Activated T-helper 17 cell treated with anti-CD3 and anti-CD28 coated beads, Interleukin-2, amount 50 U/mL, for 72 hours (primary cell): ENCODE measurements at regions not wholly inside any gene's neighbourhood (a gene's known extent, or its start where the extent isn't known, plus 50 kb on each side); places are given as distances from the start of the nearest gene placed in this dataset.
"Not testable (repeated sequence)": the region's sequence is repeated elsewhere in the genome, so short reads cannot be mapped to it uniquely, and the experiment has no call there.

Experiments
- ATAC-seq: fragments of 150-1000 bp; cut with Tn5 transposase; replicated peaks from 2 replicates; pipeline ENCODE4 v1.10.0; 2021; ENCODE audit warnings: mild to moderate bottlenecking, moderate library complexity
- H3K27ac Mint-ChIP-seq: one replicate; pipeline ENCODE4 v1.8.0; 2022; ENCODE audit warnings: mixed read lengths
- H3K27me3 Mint-ChIP-seq: one replicate; pipeline ENCODE4 v1.8.0; 2022; ENCODE audit warnings: mixed read lengths
- H3K36me3 Mint-ChIP-seq: one replicate; pipeline ENCODE4 v1.8.0; 2022; ENCODE audit warnings: low read depth, mild to moderate bottlenecking, mixed read lengths
- H3K4me1 Mint-ChIP-seq: one replicate; pipeline ENCODE4 v1.8.0; 2022; ENCODE audit warnings: mixed read lengths
- H3K4me3 Mint-ChIP-seq: one replicate; pipeline ENCODE4 v1.8.0; 2022; ENCODE audit warnings: mild to moderate bottlenecking, mixed read lengths
- H3K9me3 Mint-ChIP-seq: one replicate; pipeline ENCODE4 v1.8.0; 2022; ENCODE audit warnings: mixed read lengths

- Mint-ChIP-seq H3K27ac (no peak overlapping the region), H3K9me3 (peaks cover 10% of the 10 kb centered on the region), H3K4me3 (no peak overlapping the region), H3K27me3 (no peaks in the 10 kb centered on the region), H3K4me1 (no peaks in the 10 kb centered on the region), H3K36me3 (no peaks in the 10 kb centered on the region)
- ATAC-seq: no peak
These were observed 776.7 kb downstream of the CDH11 start for GRCh38 chr16:64345142-64345541.

GRCh38 chr16:64343820-64344443, 777.9 kb downstream of the CDH11 start:
- not testable (repeated sequence) for H3K36me3 Mint-ChIP-seq, H3K27me3 Mint-ChIP-seq

GRCh38 chr16:64343061-64343819, 778.6 kb downstream of the CDH11 start:
- H3K9me3 Mint-ChIP-seq: peaks cover 17% of the 10 kb centered on the region
- no peak overlapping the region for H3K4me3 Mint-ChIP-seq

More at GRCh38 chr16:64343820-64344443, 777.9 kb downstream of the CDH11 start:
- H3K4me1 Mint-ChIP-seq, H3K4me3 Mint-ChIP-seq, ATAC-seq, H3K27ac Mint-ChIP-seq: not testable (repeated sequence)
- peaks cover 13% of the 10 kb centered on the region for H3K9me3 Mint-ChIP-seq

GRCh38 chr16:64341336-64341735, 780.5 kb downstream of the CDH11 start:
- not testable (repeated sequence) for ATAC-seq, H3K27ac Mint-ChIP-seq
- H3K9me3 Mint-ChIP-seq: peaks cover 13% of the 10 kb centered on the region

More at GRCh38 chr16:64343061-64343819, 778.6 kb downstream of the CDH11 start:
- H3K27me3 Mint-ChIP-seq: no peaks in the 10 kb centered on the region
- no peak overlapping the region for H3K27ac Mint-ChIP-seq
- ATAC-seq: no peak
- H3K36me3 Mint-ChIP-seq: no peaks in the 10 kb centered on the region
- H3K4me1 Mint-ChIP-seq: no peaks in the 10 kb centered on the region

GRCh38 chr16:64339052-64339770, 782.7 kb downstream of the CDH11 start:
- Mint-ChIP-seq H3K9me3 (peaks cover 13% of the 10 kb centered on the region), H3K36me3 (no peaks in the 10 kb centered on the region), H3K27me3 (no peaks in the 10 kb centered on the region), H3K4me1 (no peaks in the 10 kb centered on the region), H3K27ac (no peak overlapping the region), H3K4me3 (no peak overlapping the region)
- no peak for ATAC-seq

More at GRCh38 chr16:64341336-64341735, 780.5 kb downstream of the CDH11 start:
- H3K4me1 Mint-ChIP-seq, H3K4me3 Mint-ChIP-seq, H3K27me3 Mint-ChIP-seq, H3K36me3 Mint-ChIP-seq: not testable (repeated sequence)

GRCh38 chr16:64321881-64322280, 800.0 kb downstream of the CDH11 start:
- Mint-ChIP-seq H3K27ac (no peak overlapping the region), H3K27me3 (no peaks in the 10 kb centered on the region), H3K36me3 (no peaks in the 10 kb centered on the region), H3K9me3 (peaks cover 25% of the 10 kb centered on the region), H3K4me3 (no peak overlapping the region), H3K4me1 (no peaks in the 10 kb centered on the region)
- no peak for ATAC-seq

GRCh38 chr16:64321066-64321465, 800.8 kb downstream of the CDH11 start:
- ATAC-seq: no peak
- Mint-ChIP-seq H3K27ac (no peak overlapping the region), H3K4me3 (no peak overlapping the region), H3K4me1 (no peaks in the 10 kb centered on the region), H3K27me3 (no peaks in the 10 kb centered on the region), H3K36me3 (no peaks in the 10 kb centered on the region), H3K9me3 (peaks cover 25% of the 10 kb centered on the region)

- Mint-ChIP-seq H3K4me3 (no peak overlapping the region), H3K36me3 (no peaks in the 10 kb centered on the region), H3K27me3 (no peaks in the 10 kb centered on the region), H3K4me1 (no peaks in the 10 kb centered on the region), H3K9me3 (peaks cover 28% of the 10 kb centered on the region), H3K27ac (no peak overlapping the region)
- no peak for ATAC-seq
These were observed 804.3 kb downstream of the CDH11 start for GRCh38 chr16:64317601-64318000.

GRCh38 chr16:64313726-64314125, 808.1 kb downstream of the CDH11 start:
- H3K36me3 Mint-ChIP-seq: no peaks in the 10 kb centered on the region
- no peak overlapping the region for H3K27ac Mint-ChIP-seq
- ATAC-seq: no peak
- no peaks in the 10 kb centered on the region for H3K27me3 Mint-ChIP-seq
- no peak overlapping the region for H3K4me3 Mint-ChIP-seq
- no peaks in the 10 kb centered on the region for H3K4me1 Mint-ChIP-seq
- peaks cover 21% of the 10 kb centered on the region for H3K9me3 Mint-ChIP-seq

- no peak for ATAC-seq
- H3K4me3 Mint-ChIP-seq: no peak overlapping the region
- H3K36me3 Mint-ChIP-seq: no peaks in the 10 kb centered on the region
- peaks cover 22% of the 10 kb centered on the region for H3K9me3 Mint-ChIP-seq
- H3K27ac Mint-ChIP-seq: no peak overlapping the region
- H3K27me3 Mint-ChIP-seq: no peaks in the 10 kb centered on the region
- H3K4me1 Mint-ChIP-seq: no peaks in the 10 kb centered on the region
These were observed 808.9 kb downstream of the CDH11 start for GRCh38 chr16:64312980-64313379.

GRCh38 chr16:64312292-64312691, 809.6 kb downstream of the CDH11 start:
- no peak overlapping the region for H3K4me3 Mint-ChIP-seq
- H3K27ac Mint-ChIP-seq: no peak overlapping the region
- no peaks in the 10 kb centered on the region for H3K27me3 Mint-ChIP-seq
- no peak for ATAC-seq
- H3K4me1 Mint-ChIP-seq: no peaks in the 10 kb centered on the region
- no peaks in the 10 kb centered on the region for H3K36me3 Mint-ChIP-seq
- H3K9me3 Mint-ChIP-seq: peaks cover 27% of the 10 kb centered on the region

GRCh38 chr16:64311241-64311640, 810.6 kb downstream of the CDH11 start:
- Mint-ChIP-seq H3K4me1 (no peaks in the 10 kb centered on the region), H3K4me3 (no peak overlapping the region), H3K27me3 (no peaks in the 10 kb centered on the region), H3K27ac (no peak overlapping the region), H3K9me3 (peaks cover 30% of the 10 kb centered on the region), H3K36me3 (no peaks in the 10 kb centered on the region)
- ATAC-seq: no peak

- no peak overlapping the region for H3K4me3 Mint-ChIP-seq
- H3K36me3 Mint-ChIP-seq: no peaks in the 10 kb centered on the region
- no peaks in the 10 kb centered on the region for H3K27me3 Mint-ChIP-seq
- H3K27ac Mint-ChIP-seq: no peak overlapping the region
- H3K9me3 Mint-ChIP-seq: peaks cover 30% of the 10 kb centered on the region
- no peaks in the 10 kb centered on the region for H3K4me1 Mint-ChIP-seq
- no peak for ATAC-seq
These were observed 812.3 kb downstream of the CDH11 start for GRCh38 chr16:64309398-64310110.

- no peaks in the 10 kb centered on the region for H3K4me1 Mint-ChIP-seq
- H3K27ac Mint-ChIP-seq: no peak overlapping the region
- H3K9me3 Mint-ChIP-seq: peaks cover 27% of the 10 kb centered on the region
- ATAC-seq: no peak
- no peak overlapping the region for H3K4me3 Mint-ChIP-seq
- H3K27me3 Mint-ChIP-seq: no peaks in the 10 kb centered on the region
- no peaks in the 10 kb centered on the region for H3K36me3 Mint-ChIP-seq
These were observed 813.1 kb downstream of the CDH11 start for GRCh38 chr16:64308721-64309120.
